ENCODE measurements at regions not wholly inside any gene's neighbourhood (a gene's known extent, or its start where the extent isn't known, plus 50 kb on each side); places are given as distances from the start of the nearest gene placed in this dataset.
"Not testable (repeated sequence)": the region's sequence is repeated elsewhere in the genome, so short reads cannot be mapped to it uniquely, and the experiment has no call there.

DNA sequence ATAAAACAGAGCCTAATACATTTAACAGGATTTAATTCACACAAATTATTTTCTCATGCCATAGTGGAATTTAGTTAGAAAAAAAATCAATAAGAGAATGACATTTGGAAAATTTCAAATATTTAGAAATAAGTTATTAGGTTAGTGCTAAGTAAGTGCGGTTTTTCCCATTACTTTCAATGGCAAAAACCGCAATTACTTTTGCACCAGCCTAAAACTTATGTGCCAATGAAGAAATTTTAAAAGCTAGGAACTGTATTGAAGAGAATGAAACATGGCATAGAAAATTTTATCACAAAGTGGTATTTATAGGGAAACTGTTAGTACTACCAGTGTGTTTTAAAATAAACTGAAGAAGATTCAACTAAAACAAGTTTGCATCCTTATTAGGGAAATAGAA lies 228.3 kb upstream of the FKBP1C start:
- DNase-seq = no peak
- Mint-ChIP-seq H3K36me3 (ENCODE audit: low read depth) (no peaks in the 10 kb centered on the region), H3K27ac (no peak overlapping the region), H3K27me3 (ENCODE audit: insufficient read depth) (no peaks in the 10 kb centered on the region), H3K4me1 (ENCODE audit: low read depth) (no peaks in the 10 kb centered on the region), H3K4me3 (no peak overlapping the region), H3K9me3 (peaks cover 42% of the 10 kb centered on the region)
- TF ChIP-seq, protein P1, sequence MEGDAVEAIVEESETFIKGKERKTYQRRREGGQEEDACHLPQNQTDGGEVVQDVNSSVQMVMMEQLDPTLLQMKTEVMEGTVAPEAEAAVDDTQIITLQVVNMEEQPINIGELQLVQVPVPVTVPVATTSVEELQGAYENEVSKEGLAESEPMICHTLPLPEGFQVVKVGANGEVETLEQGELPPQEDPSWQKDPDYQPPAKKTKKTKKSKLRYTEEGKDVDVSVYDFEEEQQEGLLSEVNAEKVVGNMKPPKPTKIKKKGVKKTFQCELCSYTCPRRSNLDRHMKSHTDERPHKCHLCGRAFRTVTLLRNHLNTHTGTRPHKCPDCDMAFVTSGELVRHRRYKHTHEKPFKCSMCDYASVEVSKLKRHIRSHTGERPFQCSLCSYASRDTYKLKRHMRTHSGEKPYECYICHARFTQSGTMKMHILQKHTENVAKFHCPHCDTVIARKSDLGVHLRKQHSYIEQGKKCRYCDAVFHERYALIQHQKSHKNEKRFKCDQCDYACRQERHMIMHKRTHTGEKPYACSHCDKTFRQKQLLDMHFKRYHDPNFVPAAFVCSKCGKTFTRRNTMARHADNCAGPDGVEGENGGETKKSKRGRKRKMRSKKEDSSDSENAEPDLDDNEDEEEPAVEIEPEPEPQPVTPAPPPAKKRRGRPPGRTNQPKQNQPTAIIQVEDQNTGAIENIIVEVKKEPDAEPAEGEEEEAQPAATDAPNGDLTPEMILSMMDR (IDR thresholded peaks at IDR 0.05) = no peak

DNA sequence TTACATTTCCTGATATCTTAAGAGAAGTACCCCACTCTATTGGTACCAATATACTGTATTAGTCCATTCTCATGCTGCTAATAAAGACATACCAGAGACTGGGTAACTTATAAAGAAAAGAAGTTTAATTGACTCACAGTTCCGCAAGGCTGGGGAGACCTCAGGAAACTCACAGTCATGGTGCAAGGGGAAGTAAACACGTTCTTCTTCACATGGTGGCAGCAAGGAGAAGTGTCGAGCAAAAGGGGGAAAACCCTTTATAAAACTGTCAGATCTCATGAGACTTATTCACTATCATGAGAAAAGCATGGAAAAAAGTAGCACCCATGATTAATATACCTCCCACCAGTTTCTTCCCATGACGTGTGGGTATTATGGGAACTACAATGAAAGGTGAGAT lies 219.6 kb upstream of the FKBP1C start:
- H3K27me3 Mint-ChIP-seq (ENCODE audit: insufficient read depth); H3K36me3 Mint-ChIP-seq (ENCODE audit: low read depth); H3K4me3 Mint-ChIP-seq; DNase-seq; H3K4me1 Mint-ChIP-seq (ENCODE audit: low read depth); H3K27ac Mint-ChIP-seq: not testable (repeated sequence)
- H3K9me3 Mint-ChIP-seq = peaks cover 36% of the 10 kb centered on the region

DNA sequence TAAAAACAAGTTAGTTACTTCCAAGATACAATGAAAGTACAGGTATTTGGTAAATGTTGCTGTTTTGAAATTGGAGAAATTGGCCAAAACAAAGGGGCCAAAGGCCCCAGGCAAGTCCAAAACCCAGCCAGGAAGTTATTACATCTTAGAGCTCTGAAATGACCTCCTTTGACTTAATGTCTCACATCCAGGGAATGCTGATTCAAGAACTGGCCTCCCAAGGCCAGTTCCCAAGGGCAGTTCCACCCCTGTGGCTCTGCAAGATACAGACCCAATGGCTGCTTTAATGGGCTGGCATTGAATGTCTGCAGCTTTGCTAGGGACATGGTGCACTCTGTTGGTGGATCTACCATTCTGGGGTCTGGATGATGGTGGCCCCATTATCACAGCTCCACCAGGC lies 217.3 kb upstream of the FKBP1C start:
- no peak for DNase-seq
- TF ChIP-seq, protein P1 (IDR thresholded peaks at IDR 0.05) = no peak
- Mint-ChIP-seq H3K36me3 (ENCODE audit: low read depth) (no peaks in the 10 kb centered on the region), H3K27ac (no peak overlapping the region), H3K27me3 (ENCODE audit: insufficient read depth) (no peaks in the 10 kb centered on the region), H3K4me3 (no peak overlapping the region), H3K9me3 (peaks cover 26% of the 10 kb centered on the region), H3K4me1 (ENCODE audit: low read depth) (no peaks in the 10 kb centered on the region)

DNA sequence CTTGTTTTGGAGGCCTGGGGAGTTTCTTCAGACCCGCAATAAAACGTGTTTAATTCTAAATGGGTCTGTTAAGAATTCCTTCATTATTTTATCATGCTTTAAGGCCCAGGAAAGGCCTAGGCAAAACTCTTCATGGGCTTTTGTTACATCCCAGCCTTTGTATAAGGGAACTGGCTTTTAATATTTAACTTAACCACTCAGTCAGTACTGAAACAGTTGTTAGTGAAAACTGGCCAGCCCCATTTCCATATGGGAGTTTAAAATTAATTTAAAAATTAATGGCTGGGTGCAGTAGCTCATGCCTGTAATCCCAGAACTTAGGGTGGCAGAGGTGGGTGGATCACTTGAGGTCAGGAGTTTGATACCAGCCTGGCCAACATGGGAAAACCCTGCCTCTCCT lies 213.2 kb upstream of the FKBP1C start:
- no peak overlapping the region for H3K27ac Mint-ChIP-seq
- TF ChIP-seq, protein P1 (IDR thresholded peaks at IDR 0.05) = no peak

DNA sequence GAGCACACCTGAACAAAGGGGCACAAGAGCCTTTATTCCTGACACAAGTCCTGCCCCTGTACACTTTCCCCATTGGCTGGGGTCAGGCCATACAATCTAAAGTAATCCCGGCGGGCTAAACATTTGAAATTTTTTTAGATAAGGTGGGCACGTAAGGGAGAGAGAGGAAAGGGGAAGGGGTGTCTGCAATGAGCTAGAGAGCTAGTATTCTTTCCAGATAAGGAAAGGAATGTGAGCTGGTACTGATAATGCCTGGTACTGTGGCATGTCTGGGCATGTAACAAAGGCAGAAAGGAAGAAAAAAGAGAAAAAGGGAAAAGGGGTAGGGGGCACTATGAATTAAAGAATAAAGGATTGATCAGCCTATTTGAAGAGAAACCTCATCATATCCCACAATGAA lies 212.0 kb upstream of the FKBP1C start:
- DNase-seq; H3K4me3 Mint-ChIP-seq; H3K4me1 Mint-ChIP-seq (ENCODE audit: low read depth); H3K36me3 Mint-ChIP-seq (ENCODE audit: low read depth); H3K27ac Mint-ChIP-seq; H3K27me3 Mint-ChIP-seq (ENCODE audit: insufficient read depth): not testable (repeated sequence)
- H3K9me3 Mint-ChIP-seq = peaks cover 15% of the 10 kb centered on the region

More for the DNA sequence above, 213.2 kb upstream of the FKBP1C start:
- Mint-ChIP-seq H3K36me3 (ENCODE audit: low read depth) (no peaks in the 10 kb centered on the region), H3K4me1 (ENCODE audit: low read depth) (no peaks in the 10 kb centered on the region), H3K4me3 (no peak overlapping the region), H3K27me3 (ENCODE audit: insufficient read depth) (no peaks in the 10 kb centered on the region), H3K9me3 (peaks cover 22% of the 10 kb centered on the region)
- no peak for DNase-seq

DNA sequence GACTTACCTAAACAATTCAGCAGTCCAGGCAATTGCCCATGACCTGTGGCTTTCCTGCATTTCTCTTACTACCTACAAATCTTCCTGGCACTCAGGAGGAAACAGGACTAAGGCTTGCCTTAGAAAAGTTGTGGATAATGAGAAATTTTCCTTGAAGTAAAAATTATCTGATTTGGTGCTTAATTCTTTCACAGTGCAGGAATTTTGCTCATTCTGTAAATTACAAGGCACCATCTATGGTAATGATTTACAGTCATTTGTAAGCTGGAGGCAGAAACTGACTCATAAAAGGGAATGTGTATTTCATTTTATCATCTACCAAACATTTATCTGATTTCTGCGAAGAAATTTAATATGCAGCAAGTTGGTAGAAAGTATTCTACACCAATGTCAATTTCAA lies 211.5 kb upstream of the FKBP1C start:
- Mint-ChIP-seq H3K4me1 (ENCODE audit: low read depth) (no peaks in the 10 kb centered on the region), H3K4me3 (no peak overlapping the region), H3K27me3 (ENCODE audit: insufficient read depth) (no peaks in the 10 kb centered on the region), H3K9me3 (peaks cover 13% of the 10 kb centered on the region), H3K36me3 (ENCODE audit: low read depth) (no peaks in the 10 kb centered on the region), H3K27ac (no peak overlapping the region)
- no peak for DNase-seq
- TF ChIP-seq, protein P1 (IDR thresholded peaks at IDR 0.05) = no peak

DNA sequence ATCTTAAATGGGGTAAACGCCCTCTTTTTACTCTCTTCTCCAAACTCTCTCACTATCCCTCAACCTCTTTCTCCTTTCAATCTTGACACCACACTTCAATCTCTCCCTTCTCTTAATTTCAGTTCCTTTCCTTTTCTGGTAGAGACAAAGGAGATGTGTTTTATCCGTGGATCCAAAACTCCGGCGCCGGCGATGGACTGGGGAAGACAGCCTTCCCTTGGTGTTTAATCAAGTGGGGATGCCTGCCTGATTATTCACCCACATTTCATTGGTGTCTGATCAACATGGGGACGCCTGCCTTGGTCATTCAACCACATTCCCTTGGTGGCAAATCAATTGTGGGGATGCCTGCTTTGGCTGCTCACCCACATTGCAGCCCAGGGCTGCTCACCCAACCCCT lies 205.3 kb upstream of the FKBP1C start:
- not testable (repeated sequence) for DNase-seq; H3K27ac Mint-ChIP-seq; H3K36me3 Mint-ChIP-seq (ENCODE audit: low read depth); H3K4me1 Mint-ChIP-seq (ENCODE audit: low read depth); H3K27me3 Mint-ChIP-seq (ENCODE audit: insufficient read depth); H3K4me3 Mint-ChIP-seq
- peaks cover 24% of the 10 kb centered on the region for H3K9me3 Mint-ChIP-seq

DNA sequence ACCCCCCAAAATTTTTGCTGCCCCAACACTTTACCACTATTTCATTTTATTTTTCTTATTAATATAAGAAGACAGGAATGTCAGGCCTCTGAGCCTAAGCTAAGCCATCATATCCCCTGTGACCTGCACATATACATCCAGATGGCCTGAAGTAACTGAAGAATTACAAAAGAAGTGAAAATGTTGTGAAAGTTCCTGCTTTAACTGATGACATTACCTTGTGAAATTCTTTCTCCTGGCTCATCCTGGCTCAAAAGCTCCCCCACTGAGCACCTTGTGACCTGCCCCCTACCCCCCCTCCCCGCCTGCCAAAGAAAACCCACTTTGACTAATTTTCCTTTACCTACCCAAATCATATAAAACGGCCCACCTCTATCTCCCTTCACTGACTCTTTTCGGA lies 200.3 kb upstream of the FKBP1C start:
- not testable (repeated sequence) for DNase-seq; H3K4me1 Mint-ChIP-seq (ENCODE audit: low read depth); H3K4me3 Mint-ChIP-seq; H3K36me3 Mint-ChIP-seq (ENCODE audit: low read depth); H3K27ac Mint-ChIP-seq; H3K27me3 Mint-ChIP-seq (ENCODE audit: insufficient read depth)
- H3K9me3 Mint-ChIP-seq = peaks cover 17% of the 10 kb centered on the region

Data from HFFc6 (cell line).